C4-2B (cell line): ENCODE measurements at regions not wholly inside any gene's neighbourhood (a gene's known extent, or its start where the extent isn't known, plus 50 kb on each side); places are given as distances from the start of the nearest gene placed in this dataset.

Source experiments
- CTCF ChIP-seq: fragments of 450-650 bp; conservative IDR thresholded peaks from 2 replicates; pipeline ENCODE4 v1.5.1; 2017; ENCODE audit warnings: mild to moderate bottlenecking
- ZFX ChIP-seq: fragments of 450-650 bp; IDR thresholded peaks from 2 replicates; pipeline ENCODE4 v1.6.1; 2017

GRCh38 chr11:119933584-119933983 is 204.3 kb downstream of the TRIM29 start:
- TF ChIP-seq CTCF (no peak), ZFX (no peak)
